A549 (cell line): ENCODE measurements at regions not wholly inside any gene's neighbourhood (a gene's known extent, or its start where the extent isn't known, plus 50 kb on each side); places are given as distances from the start of the nearest gene placed in this dataset.

Experiments
- ATAC-seq, 2 experiments: fragments of 200-7000 bp in 1 of 2; fragments of >200 bp in 1 of 2; cut with Nextera tagmentation in 1 of 2; cut with Tn5 transposase in 1 of 2; 3 replicates each; pipeline versions ENCODE4 v1.8.0 to v1.9.1; 2018 to 2020; ENCODE audit warnings: mild to moderate bottlenecking in 1 of 2, moderate library complexity in 1 of 2
- CTCF ChIA-PET: fragments of 300-600 bp; sonication (Branson Sonifier 250); formaldehyde crosslinking; extraction: SDS; loops from one replicate; lab custom pipeline; 2021; ENCODE audit warnings: antibody characterized with exemption, inconsistent platforms; lab: Yijun Ruan, JAX
- POLR2A ChIA-PET: fragments of 350-600 bp; formaldehyde crosslinking; extraction: SDS; loops from one replicate; lab custom pipeline; 2021; ENCODE audit warnings: antibody characterized with exemption, inconsistent platforms; lab: Yijun Ruan, JAX
- DNase-seq, 2 experiments: peaks; one replicate each; pipeline versions ENCODE4 v3.0.0 to v3.0.0-alpha.2; 2011 to 2016; ENCODE audit warnings: low read depth in 1 of 2, low spot score in 1 of 2
- FAIRE-seq: peaks from 2 replicates; lab custom pipeline; 2011; peaks lifted over from hg19 to GRCh38; lab: Jason Lieb, UNC
- H3K27ac ChIP-seq, 2 experiments: fragments of >200 bp; sonication (Bioruptor Twin); formaldehyde crosslinking; 3 replicates each; pipeline ENCODE4 v1.5.1; 2016 to 2017
- H3K4me1 ChIP-seq: fragments of >200 bp; sonication (Bioruptor Twin); formaldehyde crosslinking; 3 replicates; pipeline ENCODE4 v1.6.1; 2016
- H3K4me2 ChIP-seq: fragments of >200 bp; sonication (Bioruptor Twin); formaldehyde crosslinking; 3 replicates; pipeline ENCODE4 v1.6.1; 2016
- H3K4me3 ChIP-seq: fragments of >200 bp; sonication (Bioruptor Twin); formaldehyde crosslinking; 3 replicates; pipeline ENCODE4 v1.5.1; 2016
- H3K9me3 ChIP-seq: fragments of >200 bp; sonication (Bioruptor Twin); formaldehyde crosslinking; 3 replicates; pipeline ENCODE4 v1.6.1; 2016
- CHD2 ChIP-seq: fragments of 150-350 bp; IDR thresholded peaks from 2 replicates; pipeline ENCODE4 v1.6.1; 2014; ENCODE audit warnings: low read length; ENCODE audit not compliant: partially characterized antibody
- EP300 ChIP-seq, 2 experiments: fragments of >200 bp; sonication (Bioruptor Twin); formaldehyde crosslinking; IDR thresholded peaks; 2 replicates in 1 of 2; 3 replicates in 1 of 2; pipeline ENCODE4 v1.6.1; 2016 to 2017
- FOSL2 ChIP-seq, 2 experiments: fragments of 450-650 bp in 1 of 2; fragments of >200 bp in 1 of 2; sonication (Bioruptor Twin) in 1 of 2; formaldehyde crosslinking; IDR thresholded peaks; 2 replicates each; pipeline versions ENCODE4 v1.5.0 to v1.6.1; 2016 to 2020; ENCODE audit warnings: mild to moderate bottlenecking in 1 of 2, moderate library complexity in 1 of 2
- HOXA7 ChIP-seq: fragments of 250-450 bp; sonication (Bioruptor Pico); IDR thresholded peaks from 2 replicates; pipeline ENCODE4 v1.5.0; 2020; ENCODE audit warnings: mild to moderate bottlenecking, moderate library complexity
- HOXB5 ChIP-seq: fragments of 250-450 bp; sonication (Bioruptor Pico); IDR thresholded peaks from 2 replicates; pipeline ENCODE4 v1.5.0; 2020; ENCODE audit warnings: mild to moderate bottlenecking, moderate library complexity
- KDM1A ChIP-seq: fragments of 200-600 bp; sonication (generic); IDR thresholded peaks from 2 replicates; pipeline ENCODE4 v1.6.1; 2016; ENCODE audit warnings: low read depth, mild to moderate bottlenecking
- KDM5A ChIP-seq: fragments of 200-600 bp; sonication (generic); IDR thresholded peaks from 2 replicates; pipeline ENCODE4 v1.6.1; 2016; ENCODE audit warnings: antibody characterized with exemption, mild to moderate bottlenecking
- NFE2L2 ChIP-seq: fragments of 150-350 bp; conservative IDR thresholded peaks from 2 replicates; pipeline ENCODE4 v1.6.1; 2014; ENCODE audit warnings: low read length
- NR3C1 ChIP-seq: fragments of >200 bp; sonication (Bioruptor Twin); formaldehyde crosslinking; IDR thresholded peaks from 3 replicates; pipeline ENCODE4 v1.6.1; 2017
- POLR2A ChIP-seq: IDR thresholded peaks from 2 replicates; pipeline ENCODE4 v1.6.1; 2012; ENCODE audit warnings: mild to moderate bottlenecking, low read length
- RCOR1 ChIP-seq: fragments of 150-350 bp; IDR thresholded peaks from 2 replicates; pipeline ENCODE4 v1.6.1; 2014; ENCODE audit warnings: antibody characterized with exemption, low read length, low read depth
- SMC3 ChIP-seq: fragments of >200 bp; sonication (Bioruptor Twin); formaldehyde crosslinking; IDR thresholded peaks from 3 replicates; pipeline ENCODE4 v1.6.1; 2018; ENCODE audit warnings: inconsistent platforms
- SREBF2 ChIP-seq: fragments of 450-650 bp; IDR thresholded peaks from 2 replicates; pipeline ENCODE4 v1.6.1; 2014; ENCODE audit warnings: mild to moderate bottlenecking, moderate library complexity
- ZFP36 ChIP-seq: fragments of 450-650 bp; IDR thresholded peaks from 2 replicates; pipeline ENCODE4 v1.6.1; 2014; ENCODE audit warnings: borderline replicate concordance; ENCODE audit not compliant: partially characterized antibody
- WGBS: methylation state at CpG from one replicate; pipeline ENCODE4 v1.1.6; 2017; ENCODE audit errors: missing lambda C conversion rate; 5-methylcytosine and 5-hydroxymethylcytosine counted together
- TF ChIP-seq, protein P1 (sequence below): fragments of >200 bp; sonication (Bioruptor Twin); formaldehyde crosslinking; IDR thresholded peaks from 3 replicates; pipeline ENCODE4 v1.6.1; 2016
- TF ChIP-seq, protein P2 (sequence below): fragments of >200 bp; sonication (Bioruptor Twin); formaldehyde crosslinking; IDR thresholded peaks from 3 replicates; pipeline ENCODE4 v1.5.1; 2016
- TF ChIP-seq, protein P3 (sequence below): fragments of 200-600 bp; sonication (generic); IDR thresholded peaks from 2 replicates; pipeline ENCODE4 v1.6.1; 2016; ENCODE audit warnings: antibody characterized with exemption, mild to moderate bottlenecking, moderate library complexity
- TF ChIP-seq, protein P4 (sequence below): fragments of >200 bp; sonication (Bioruptor Twin); formaldehyde crosslinking; IDR thresholded peaks from 2 replicates; pipeline ENCODE4 v1.6.1; 2016

DNA sequence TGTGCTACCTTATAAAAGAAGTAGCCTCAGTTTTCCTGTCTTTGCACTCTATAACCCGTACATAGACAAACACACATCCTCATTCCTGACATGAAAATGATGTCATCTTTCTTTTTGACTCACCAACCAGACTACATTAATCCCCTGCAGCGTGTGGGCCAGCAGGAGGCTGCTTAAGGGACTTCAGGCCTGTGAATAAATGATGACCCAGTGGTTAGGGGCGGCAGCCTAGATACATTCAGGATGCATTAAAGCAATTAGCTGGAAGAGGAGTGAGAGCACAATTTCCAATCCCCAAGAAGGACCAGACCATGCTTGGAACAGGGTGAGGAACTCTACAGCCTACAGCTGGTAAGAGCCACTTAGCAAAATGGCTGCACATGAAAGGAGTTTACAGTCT is 57.3 kb upstream of the KLF7 start (continued):
- no peak for TF ChIP-seq HOXA7
- TF ChIP-seq, all 56 proteins: peak for 0

DNA sequence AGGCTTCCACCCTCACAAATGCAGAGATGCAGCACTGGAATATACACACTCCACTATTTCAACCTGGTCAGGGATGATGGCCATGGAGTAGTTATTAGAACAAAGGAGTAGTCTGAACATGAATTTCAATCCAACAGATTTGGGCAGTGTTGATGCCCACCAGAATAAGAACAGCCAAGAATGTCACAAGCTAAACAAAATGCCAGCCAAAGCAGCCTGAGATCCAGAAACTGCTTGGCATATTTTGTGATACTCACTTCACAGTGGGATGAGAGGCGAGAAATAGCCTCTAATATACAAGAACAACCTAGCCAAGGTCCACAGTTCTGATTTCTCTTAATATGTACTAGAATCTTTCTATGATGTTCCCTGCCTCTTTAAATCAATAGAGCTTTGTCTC is 58.6 kb upstream of the KLF7 start:
- 93% methylated on average over 1 of the region's 1 CpG for WGBS
- no peak for DNase-seq
- CTCF ChIA-PET, result interaction anchor here (0.6 kb wide), 1 partner anchor 1296 kb away, joined by 4 read pairs; no protein-coding TSS in a partner anchor

DNA sequence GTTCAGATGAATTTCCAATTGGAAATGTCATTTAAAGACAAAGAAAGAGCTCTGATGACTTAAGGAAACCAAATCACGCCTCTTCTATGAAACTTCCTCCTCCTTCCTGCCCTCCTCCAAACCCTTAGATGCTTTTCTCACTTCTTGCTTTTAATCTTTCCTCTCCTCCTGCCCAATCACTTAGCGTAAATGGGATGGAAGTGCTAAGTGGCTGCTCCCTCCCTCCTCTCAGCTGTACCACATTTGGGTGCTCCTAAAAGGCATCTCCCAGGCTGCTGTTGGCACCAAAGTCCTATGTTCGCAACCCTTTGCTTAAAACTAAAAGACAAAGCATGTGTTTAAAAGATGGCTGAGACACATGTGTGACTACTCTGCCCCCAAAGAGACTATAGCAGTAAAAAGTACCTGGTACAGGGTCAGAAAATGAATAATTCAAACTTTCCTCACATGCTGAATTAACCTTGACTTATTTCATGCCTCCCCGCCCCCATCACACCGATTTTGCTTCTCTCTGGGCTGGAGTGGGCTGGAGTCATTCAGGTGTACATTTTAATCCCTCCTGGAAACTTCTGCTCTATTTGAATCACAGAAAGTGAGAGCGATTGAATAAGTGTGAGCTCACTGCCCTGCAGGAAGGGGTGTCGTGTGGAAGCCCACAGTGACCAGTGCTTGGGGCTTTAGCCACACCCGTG is 59.2 kb upstream of the KLF7 start:
- H3K4me2 ChIP-seq, result no peak overlapping the region
- no peaks in the 10 kb centered on the region for H3K9me3 ChIP-seq
- 92% methylated on average over 8 of the region's 8 CpGs for whole genome bisulfite sequencing
- H3K4me1 ChIP-seq, result peaks cover 19% of the 10 kb centered on the region
- DNase-seq (no peak), ATAC-seq (no peak), FAIRE-seq (no peak)
- TF ChIP-seq NFE2L2, result no peak
- no peak for TF ChIP-seq FOSL2 (IDR thresholded peaks at IDR 0.05)
- no peak for TF ChIP-seq FOSL2 (CRISPR knock-in tag; IDR thresholded peaks at IDR 0.05)
- no peak for TF ChIP-seq ZFP36
- no peak for TF ChIP-seq NR3C1
- TF ChIP-seq KDM5A, result no peak
- TF ChIP-seq KDM1A, result no peak
- TF ChIP-seq, protein P1, sequence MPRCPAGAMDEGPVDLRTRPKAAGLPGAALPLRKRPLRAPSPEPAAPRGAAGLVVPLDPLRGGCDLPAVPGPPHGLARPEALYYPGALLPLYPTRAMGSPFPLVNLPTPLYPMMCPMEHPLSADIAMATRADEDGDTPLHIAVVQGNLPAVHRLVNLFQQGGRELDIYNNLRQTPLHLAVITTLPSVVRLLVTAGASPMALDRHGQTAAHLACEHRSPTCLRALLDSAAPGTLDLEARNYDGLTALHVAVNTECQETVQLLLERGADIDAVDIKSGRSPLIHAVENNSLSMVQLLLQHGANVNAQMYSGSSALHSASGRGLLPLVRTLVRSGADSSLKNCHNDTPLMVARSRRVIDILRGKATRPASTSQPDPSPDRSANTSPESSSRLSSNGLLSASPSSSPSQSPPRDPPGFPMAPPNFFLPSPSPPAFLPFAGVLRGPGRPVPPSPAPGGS, result no peak
- no peak for TF ChIP-seq EP300 (IDR thresholded peaks at IDR 0.05)
- TF ChIP-seq CHD2, result no peak
- TF ChIP-seq HOXB5 (CRISPR knock-in tag), result no peak
- TF ChIP-seq POLR2A, result no peak
- ChIA-PET POLR2A (no interaction called here), CTCF (no interaction called here)
- no peak overlapping the region for H3K27ac ChIP-seq
- no peak overlapping the region for H3K4me3 ChIP-seq

More for the DNA sequence above, 58.6 kb upstream of the KLF7 start:
- ATAC-seq (no peak), FAIRE-seq (no peak)
- H3K9me3 ChIP-seq, result no peaks in the 10 kb centered on the region
- peaks cover 20% of the 10 kb centered on the region for H3K4me1 ChIP-seq
- POLR2A ChIA-PET, result no interaction called here
- no peak overlapping the region for H3K27ac ChIP-seq
- no peak overlapping the region for H3K4me2 ChIP-seq
- TF ChIP-seq, protein P1, result no peak
- TF ChIP-seq SREBF2 (no peak), RCOR1 (no peak), SMC3 (no peak)
- TF ChIP-seq, protein P2, sequence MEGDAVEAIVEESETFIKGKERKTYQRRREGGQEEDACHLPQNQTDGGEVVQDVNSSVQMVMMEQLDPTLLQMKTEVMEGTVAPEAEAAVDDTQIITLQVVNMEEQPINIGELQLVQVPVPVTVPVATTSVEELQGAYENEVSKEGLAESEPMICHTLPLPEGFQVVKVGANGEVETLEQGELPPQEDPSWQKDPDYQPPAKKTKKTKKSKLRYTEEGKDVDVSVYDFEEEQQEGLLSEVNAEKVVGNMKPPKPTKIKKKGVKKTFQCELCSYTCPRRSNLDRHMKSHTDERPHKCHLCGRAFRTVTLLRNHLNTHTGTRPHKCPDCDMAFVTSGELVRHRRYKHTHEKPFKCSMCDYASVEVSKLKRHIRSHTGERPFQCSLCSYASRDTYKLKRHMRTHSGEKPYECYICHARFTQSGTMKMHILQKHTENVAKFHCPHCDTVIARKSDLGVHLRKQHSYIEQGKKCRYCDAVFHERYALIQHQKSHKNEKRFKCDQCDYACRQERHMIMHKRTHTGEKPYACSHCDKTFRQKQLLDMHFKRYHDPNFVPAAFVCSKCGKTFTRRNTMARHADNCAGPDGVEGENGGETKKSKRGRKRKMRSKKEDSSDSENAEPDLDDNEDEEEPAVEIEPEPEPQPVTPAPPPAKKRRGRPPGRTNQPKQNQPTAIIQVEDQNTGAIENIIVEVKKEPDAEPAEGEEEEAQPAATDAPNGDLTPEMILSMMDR, result no peak
- TF ChIP-seq, protein P3, sequence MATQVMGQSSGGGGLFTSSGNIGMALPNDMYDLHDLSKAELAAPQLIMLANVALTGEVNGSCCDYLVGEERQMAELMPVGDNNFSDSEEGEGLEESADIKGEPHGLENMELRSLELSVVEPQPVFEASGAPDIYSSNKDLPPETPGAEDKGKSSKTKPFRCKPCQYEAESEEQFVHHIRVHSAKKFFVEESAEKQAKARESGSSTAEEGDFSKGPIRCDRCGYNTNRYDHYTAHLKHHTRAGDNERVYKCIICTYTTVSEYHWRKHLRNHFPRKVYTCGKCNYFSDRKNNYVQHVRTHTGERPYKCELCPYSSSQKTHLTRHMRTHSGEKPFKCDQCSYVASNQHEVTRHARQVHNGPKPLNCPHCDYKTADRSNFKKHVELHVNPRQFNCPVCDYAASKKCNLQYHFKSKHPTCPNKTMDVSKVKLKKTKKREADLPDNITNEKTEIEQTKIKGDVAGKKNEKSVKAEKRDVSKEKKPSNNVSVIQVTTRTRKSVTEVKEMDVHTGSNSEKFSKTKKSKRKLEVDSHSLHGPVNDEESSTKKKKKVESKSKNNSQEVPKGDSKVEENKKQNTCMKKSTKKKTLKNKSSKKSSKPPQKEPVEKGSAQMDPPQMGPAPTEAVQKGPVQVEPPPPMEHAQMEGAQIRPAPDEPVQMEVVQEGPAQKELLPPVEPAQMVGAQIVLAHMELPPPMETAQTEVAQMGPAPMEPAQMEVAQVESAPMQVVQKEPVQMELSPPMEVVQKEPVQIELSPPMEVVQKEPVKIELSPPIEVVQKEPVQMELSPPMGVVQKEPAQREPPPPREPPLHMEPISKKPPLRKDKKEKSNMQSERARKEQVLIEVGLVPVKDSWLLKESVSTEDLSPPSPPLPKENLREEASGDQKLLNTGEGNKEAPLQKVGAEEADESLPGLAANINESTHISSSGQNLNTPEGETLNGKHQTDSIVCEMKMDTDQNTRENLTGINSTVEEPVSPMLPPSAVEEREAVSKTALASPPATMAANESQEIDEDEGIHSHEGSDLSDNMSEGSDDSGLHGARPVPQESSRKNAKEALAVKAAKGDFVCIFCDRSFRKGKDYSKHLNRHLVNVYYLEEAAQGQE, result no peak
- TF ChIP-seq, protein P4, sequence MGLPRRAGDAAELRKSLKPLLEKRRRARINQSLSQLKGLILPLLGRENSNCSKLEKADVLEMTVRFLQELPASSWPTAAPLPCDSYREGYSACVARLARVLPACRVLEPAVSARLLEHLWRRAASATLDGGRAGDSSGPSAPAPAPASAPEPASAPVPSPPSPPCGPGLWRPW, result no peak
- H3K4me3 ChIP-seq, result no peak overlapping the region
